ENCODE measurements at regions not wholly inside any gene's neighbourhood (a gene's known extent, or its start where the extent isn't known, plus 50 kb on each side); places are given as distances from the start of the nearest gene placed in this dataset.

DNA sequence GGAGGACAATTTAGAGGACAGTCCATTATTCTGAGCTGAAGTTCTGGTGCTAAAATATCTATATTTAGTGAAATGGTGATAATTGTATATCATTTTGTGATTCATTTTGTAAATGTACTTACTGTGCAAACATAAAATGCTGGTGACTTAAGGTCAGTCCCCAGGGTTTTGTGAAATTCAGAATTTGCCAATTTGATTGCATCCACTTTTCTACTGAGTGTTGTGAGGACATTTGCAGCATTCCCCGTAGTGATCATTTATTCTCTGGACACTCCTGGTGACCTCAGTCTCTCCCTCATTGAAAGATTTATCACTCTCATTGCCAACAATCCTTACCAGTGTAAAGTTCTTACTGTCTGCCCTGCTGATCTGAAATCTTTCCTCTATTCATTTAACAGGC, 98.2 kb downstream of the SOCS6 start:
- no peak for TF ChIP-seq POLR2A (IDR thresholded peaks at IDR 0.05)
- no peak for TF ChIP-seq CTCF (IDR thresholded peaks at IDR 0.05 in 4 of 5, conservative IDR thresholded peaks at IDR 0.05 in 1 of 5)
